Naive thymus-derived CD8-positive, alpha-beta T cell (primary cell): ENCODE measurements at regions not wholly inside any gene's neighbourhood (a gene's known extent, or its start where the extent isn't known, plus 50 kb on each side); places are given as distances from the start of the nearest gene placed in this dataset.

Experiments
- ATAC-seq, 2 donors: fragments of 150-1000 bp; cut with Tn5 transposase in 1 of 2; sonication (Bioruptor Pico), chemical (Tn5 transposase) in 1 of 2; 1 replicate in 1 of 2; 2 replicates in 1 of 2; pipeline ENCODE4 v1.10.0; 2021; ENCODE audit warnings: mild to moderate bottlenecking in 2 of 2, moderate library complexity in 2 of 2
- POLR2A ChIA-PET: fragments of 350-600 bp; sonication (Branson Sonifier 250); formaldehyde crosslinking; loops from one replicate; lab custom pipeline; 2021; ENCODE audit warnings: antibody characterized with exemption; lab: Charles Lee
- DNase-seq, 10 donors: peaks; one replicate each; pipeline versions ENCODE4 v3.0.0 to v3.0.0-alpha.2; 2020 to 2022
- H3K27ac Mint-ChIP-seq, 10 donors: one replicate each; pipeline ENCODE4 v1.8.0; 2020 to 2022; ENCODE audit warnings: mild to moderate bottlenecking in 10 of 10, mixed read lengths in 10 of 10, moderate library complexity in 4 of 10, inconsistent platforms in 1 of 10
- H3K27me3 Mint-ChIP-seq, 5 donors: one replicate each; pipeline ENCODE4 v1.8.0; 2021 to 2022; ENCODE audit warnings: mixed read lengths in 5 of 5
- H3K36me3 Mint-ChIP-seq, 3 donors: one replicate each; pipeline ENCODE4 v1.8.0; 2020 to 2022; ENCODE audit warnings: mixed read lengths in 3 of 3, mild to moderate bottlenecking in 2 of 3, inconsistent platforms in 1 of 3
- H3K4me1 Mint-ChIP-seq, 4 donors: one replicate each; pipeline ENCODE4 v1.8.0; 2021 to 2022; ENCODE audit warnings: mixed read lengths in 4 of 4
- H3K4me3 Mint-ChIP-seq, 10 donors: one replicate each; pipeline ENCODE4 v1.8.0; 2020 to 2022; ENCODE audit warnings: mild to moderate bottlenecking in 10 of 10, mixed read lengths in 10 of 10, moderate library complexity in 6 of 10, inconsistent platforms in 1 of 10
- H3K9me3 Mint-ChIP-seq, 9 donors: one replicate each; pipeline ENCODE4 v1.8.0; 2020 to 2022; ENCODE audit warnings: mixed read lengths in 9 of 9, mild to moderate bottlenecking in 3 of 9, inconsistent platforms in 1 of 9, moderate library complexity in 1 of 9

- DNase-seq (no peak), ATAC-seq (no peak)
- Mint-ChIP-seq H3K4me3 (no peak overlapping the region), H3K9me3 (no peaks in the 10 kb centered on the region), H3K4me1 (no peaks in the 10 kb centered on the region), H3K36me3 (no peaks in the 10 kb centered on the region), H3K27ac (no peak overlapping the region), H3K27me3 (peaks cover 2 to 9% (median 7%) of the 10 kb centered on the region in 5 donors)
- POLR2A ChIA-PET = no interaction called here
Measured at GRCh38 chr10:84825330-84825729, 496.9 kb downstream of the CCSER2 start.

- Mint-ChIP-seq H3K27ac (no peak overlapping the region), H3K27me3 (peaks cover 0 to 8% (median 4%) of the 10 kb centered on the region in 5 donors), H3K4me1 (no peaks in the 10 kb centered on the region), H3K36me3 (no peaks in the 10 kb centered on the region), H3K9me3 (no peaks in the 10 kb centered on the region), H3K4me3 (no peak overlapping the region)
- no peak for DNase-seq
- no peak for ATAC-seq
- POLR2A ChIA-PET = no interaction called here
Measured at GRCh38 chr10:84826704-84827103, 498.3 kb downstream of the CCSER2 start.

- Mint-ChIP-seq H3K27me3 (peaks cover 0 to 8% (median 3%) of the 10 kb centered on the region in 5 donors), H3K36me3 (no peaks in the 10 kb centered on the region), H3K27ac (no peak overlapping the region), H3K4me1 (no peaks in the 10 kb centered on the region), H3K4me3 (no peak overlapping the region), H3K9me3 (no peaks in the 10 kb centered on the region)
- ATAC-seq = no peak
- POLR2A ChIA-PET = no interaction called here
- no peak for DNase-seq
Measured at GRCh38 chr10:84829131-84829530, 500.7 kb downstream of the CCSER2 start.

GRCh38 chr10:84837041-84837812 is 508.8 kb downstream of the CCSER2 start:
- Mint-ChIP-seq H3K36me3 (no peaks in the 10 kb centered on the region), H3K9me3 (no peaks in the 10 kb centered on the region), H3K27ac (no peak overlapping the region), H3K4me1 (no peaks in the 10 kb centered on the region), H3K27me3 (peaks cover 0 to 8% (median 2%) of the 10 kb centered on the region in 5 donors), H3K4me3 (no peak overlapping the region)
- POLR2A ChIA-PET = no interaction called here
- DNase-seq (no peak), ATAC-seq (no peak)

GRCh38 chr10:84837877-84838276 is 509.5 kb downstream of the CCSER2 start:
- peaks cover 0 to 8% (median 0%) of the 10 kb centered on the region in 5 donors for H3K27me3 Mint-ChIP-seq
- no peaks in the 10 kb centered on the region for H3K9me3 Mint-ChIP-seq
- no peak overlapping the region for H3K27ac Mint-ChIP-seq
- ATAC-seq = no peak
- DNase-seq = no peak
- no peak overlapping the region for H3K4me3 Mint-ChIP-seq
- H3K36me3 Mint-ChIP-seq = no peaks in the 10 kb centered on the region
- no peaks in the 10 kb centered on the region for H3K4me1 Mint-ChIP-seq
- POLR2A ChIA-PET = no interaction called here

- H3K4me1 Mint-ChIP-seq = no peaks in the 10 kb centered on the region
- peaks cover 0 to 8% (median 3%) of the 10 kb centered on the region in 5 donors for H3K27me3 Mint-ChIP-seq
- H3K27ac Mint-ChIP-seq = no peak overlapping the region
- no peak for DNase-seq
- POLR2A ChIA-PET = no interaction called here
- ATAC-seq = no peak
- H3K4me3 Mint-ChIP-seq = no peak overlapping the region
- H3K36me3 Mint-ChIP-seq = no peaks in the 10 kb centered on the region
- no peaks in the 10 kb centered on the region for H3K9me3 Mint-ChIP-seq
Measured at GRCh38 chr10:84838851-84839250, 510.5 kb downstream of the CCSER2 start.

- H3K27ac Mint-ChIP-seq = no peak overlapping the region
- no peak overlapping the region for H3K4me3 Mint-ChIP-seq
- POLR2A ChIA-PET = no interaction called here
- H3K27me3 Mint-ChIP-seq = peaks cover 0 to 7% (median 2%) of the 10 kb centered on the region in 5 donors
- ATAC-seq (no peak), DNase-seq (no peak)
- H3K9me3 Mint-ChIP-seq = no peaks in the 10 kb centered on the region
- no peaks in the 10 kb centered on the region for H3K4me1 Mint-ChIP-seq
- no peaks in the 10 kb centered on the region for H3K36me3 Mint-ChIP-seq
Measured at GRCh38 chr10:84842593-84842992, 514.2 kb downstream of the CCSER2 start.

- Mint-ChIP-seq H3K27ac (no peak overlapping the region), H3K4me3 (no peak overlapping the region)
Measured at GRCh38 chr10:84844461-84844860, 516.1 kb downstream of the CCSER2 start.

GRCh38 chr10:84845628-84846261 is 517.4 kb downstream of the CCSER2 start:
- DNase-seq = no peak
- H3K4me3 Mint-ChIP-seq = no peak overlapping the region
- H3K9me3 Mint-ChIP-seq = no peaks in the 10 kb centered on the region
- POLR2A ChIA-PET = no interaction called here
- no peaks in the 10 kb centered on the region for H3K4me1 Mint-ChIP-seq
- ATAC-seq = no peak
- H3K27ac Mint-ChIP-seq = no peak overlapping the region
- H3K36me3 Mint-ChIP-seq = no peaks in the 10 kb centered on the region
- peaks cover 0 to 5% (median 3%) of the 10 kb centered on the region in 5 donors for H3K27me3 Mint-ChIP-seq

More at GRCh38 chr10:84844461-84844860, 516.1 kb downstream of the CCSER2 start:
- POLR2A ChIA-PET = no interaction called here
- Mint-ChIP-seq H3K27me3 (peaks cover 0 to 7% (median 3%) of the 10 kb centered on the region in 5 donors), H3K4me1 (no peaks in the 10 kb centered on the region), H3K36me3 (no peaks in the 10 kb centered on the region), H3K9me3 (no peaks in the 10 kb centered on the region)
- DNase-seq = no peak
- ATAC-seq = no peak

- Mint-ChIP-seq H3K9me3 (peaks cover 0 to 5% (median 0%) of the 10 kb centered on the region in 9 donors), H3K27ac (no peak overlapping the region), H3K36me3 (no peaks in the 10 kb centered on the region), H3K4me3 (no peak overlapping the region), H3K4me1 (no peaks in the 10 kb centered on the region), H3K27me3 (peaks cover 0 to 12% (median 8%) of the 10 kb centered on the region in 5 donors)
- POLR2A ChIA-PET = no interaction called here
- no peak for DNase-seq
- no peak for ATAC-seq
Measured at GRCh38 chr10:84846658-84847316, 518.4 kb downstream of the CCSER2 start.

- POLR2A ChIA-PET = no interaction called here
- peaks cover 0 to 9% (median 0%) of the 10 kb centered on the region in 9 donors for H3K9me3 Mint-ChIP-seq
- no peak overlapping the region for H3K4me3 Mint-ChIP-seq
- no peaks in the 10 kb centered on the region for H3K36me3 Mint-ChIP-seq
- no peak overlapping the region for H3K27ac Mint-ChIP-seq
- DNase-seq (no peak), ATAC-seq (no peak)
- H3K27me3 Mint-ChIP-seq = peaks cover 0 to 19% (median 6%) of the 10 kb centered on the region in 5 donors
- no peaks in the 10 kb centered on the region for H3K4me1 Mint-ChIP-seq
Measured at GRCh38 chr10:84848967-84849366, 520.6 kb downstream of the CCSER2 start.

- H3K27ac Mint-ChIP-seq = no peak overlapping the region
- no peak for DNase-seq
- POLR2A ChIA-PET = no interaction called here
- no peak for ATAC-seq
- peaks cover 0 to 19% (median 6%) of the 10 kb centered on the region in 5 donors for H3K27me3 Mint-ChIP-seq
- H3K4me1 Mint-ChIP-seq = no peaks in the 10 kb centered on the region
- peaks cover 0 to 9% (median 0%) of the 10 kb centered on the region in 9 donors for H3K9me3 Mint-ChIP-seq
- no peaks in the 10 kb centered on the region for H3K36me3 Mint-ChIP-seq
- no peak overlapping the region for H3K4me3 Mint-ChIP-seq
Measured at GRCh38 chr10:84850826-84851225, 522.4 kb downstream of the CCSER2 start.

- no peak overlapping the region for H3K27ac Mint-ChIP-seq
- peaks cover 0 to 9% (median under 1%) of the 10 kb centered on the region in 9 donors for H3K9me3 Mint-ChIP-seq
- no peak for DNase-seq
- no peak overlapping the region for H3K4me3 Mint-ChIP-seq
- no peaks in the 10 kb centered on the region for H3K4me1 Mint-ChIP-seq
- H3K36me3 Mint-ChIP-seq = no peaks in the 10 kb centered on the region
- POLR2A ChIA-PET = no interaction called here
- no peak for ATAC-seq
- peaks cover 0 to 19% (median 6%) of the 10 kb centered on the region in 5 donors for H3K27me3 Mint-ChIP-seq
Measured at GRCh38 chr10:84854439-84854838, 526.0 kb downstream of the CCSER2 start.
